Prostate gland (tissue), 2 donors: ENCODE measurements at regions not wholly inside any gene's neighbourhood (a gene's known extent, or its start where the extent isn't known, plus 50 kb on each side); places are given as distances from the start of the nearest gene placed in this dataset.

Source experiments
- DNase-seq: peaks from one replicate; pipeline ENCODE4 v3.0.0-alpha.2; 2019; ENCODE audit warnings: low spot score
- H3K27ac ChIP-seq, 2 donors: fragments of 200-600 bp; sonication (generic); 2 replicates each; pipeline ENCODE4 v1.5.1; 2017 to 2019
- H3K27me3 ChIP-seq: fragments of 200-600 bp; sonication (generic); replicated peaks from 2 replicates; pipeline ENCODE4 v1.5.1; 2019; ENCODE audit not compliant: insufficient read depth
- H3K36me3 ChIP-seq, 2 donors: fragments of 200-600 bp; sonication (generic); 1 replicate in 1 of 2; 2 replicates in 1 of 2; pipeline versions ENCODE4 v1.5.1 to v1.8.1; 2017 to 2019
- H3K4me1 ChIP-seq: fragments of 200-600 bp; sonication (generic); replicated peaks from 2 replicates; pipeline ENCODE4 v1.5.1; 2019
- H3K4me3 ChIP-seq, 2 donors: fragments of 200-600 bp; sonication (generic); 2 replicates each; pipeline ENCODE4 v1.5.1; 2017 to 2019
- H3K9me3 ChIP-seq: fragments of 200-600 bp; sonication (generic); 2 replicates; pipeline ENCODE4 v1.5.1; 2017
- POLR2A ChIP-seq: fragments of 450-650 bp; IDR thresholded peaks from one replicate; pipeline ENCODE4 v1.6.1; 2016; ENCODE audit warnings: antibody characterized with exemption, mild to moderate bottlenecking
- POLR2AphosphoS5 ChIP-seq: sonication (generic); formaldehyde crosslinking; IDR thresholded peaks from one replicate; pipeline ENCODE4 v1.6.1; 2017; ENCODE audit warnings: antibody characterized with exemption
- WGBS: methylation state at CpG from one replicate; pipeline ENCODE4 v1.1.5; 2018; 5-methylcytosine and 5-hydroxymethylcytosine counted together
- intact Hi-C: fragments of 100-400 bp; cut with DNase I; formaldehyde crosslinking; loops from one replicate; pipeline ENCODE4 v1.14.2; 2022
- TF ChIP-seq, protein P1 (sequence below), 4 experiments: fragments of 200-600 bp in 2 of 4; fragments of 450-650 bp in 2 of 4; sonication (generic) in 2 of 4; IDR thresholded peaks; 1 replicate in 3 of 4; 2 replicates in 1 of 4; pipeline ENCODE4 v1.5.1; 2016 to 2019; ENCODE audit warnings: antibody characterized with exemption in 4 of 4, mild to moderate bottlenecking in 2 of 4, moderate library complexity in 2 of 4

DNA sequence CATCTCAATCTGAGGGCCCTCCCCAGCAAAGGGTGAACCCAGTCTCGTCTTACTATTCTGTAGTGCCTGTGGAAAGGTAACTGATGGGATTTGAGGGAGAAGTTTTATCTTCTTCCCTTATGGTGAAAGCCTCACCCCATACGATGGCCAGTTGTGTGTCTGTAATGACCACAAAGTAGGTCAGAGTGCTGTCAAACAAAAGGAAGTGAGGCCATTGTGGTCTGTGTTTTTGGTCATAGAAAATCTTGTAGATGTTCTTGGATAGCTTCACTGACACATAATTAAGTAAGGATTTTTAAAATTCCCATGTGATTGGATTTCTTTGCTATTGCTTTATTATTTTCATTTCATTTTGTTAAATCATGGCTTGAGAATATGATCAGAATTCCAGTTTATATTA lies 505.1 kb upstream of the KLF4 start:
- TF ChIP-seq POLR2AphosphoS5 (no peak), POLR2A (no peak)
- TF ChIP-seq, protein P1, sequence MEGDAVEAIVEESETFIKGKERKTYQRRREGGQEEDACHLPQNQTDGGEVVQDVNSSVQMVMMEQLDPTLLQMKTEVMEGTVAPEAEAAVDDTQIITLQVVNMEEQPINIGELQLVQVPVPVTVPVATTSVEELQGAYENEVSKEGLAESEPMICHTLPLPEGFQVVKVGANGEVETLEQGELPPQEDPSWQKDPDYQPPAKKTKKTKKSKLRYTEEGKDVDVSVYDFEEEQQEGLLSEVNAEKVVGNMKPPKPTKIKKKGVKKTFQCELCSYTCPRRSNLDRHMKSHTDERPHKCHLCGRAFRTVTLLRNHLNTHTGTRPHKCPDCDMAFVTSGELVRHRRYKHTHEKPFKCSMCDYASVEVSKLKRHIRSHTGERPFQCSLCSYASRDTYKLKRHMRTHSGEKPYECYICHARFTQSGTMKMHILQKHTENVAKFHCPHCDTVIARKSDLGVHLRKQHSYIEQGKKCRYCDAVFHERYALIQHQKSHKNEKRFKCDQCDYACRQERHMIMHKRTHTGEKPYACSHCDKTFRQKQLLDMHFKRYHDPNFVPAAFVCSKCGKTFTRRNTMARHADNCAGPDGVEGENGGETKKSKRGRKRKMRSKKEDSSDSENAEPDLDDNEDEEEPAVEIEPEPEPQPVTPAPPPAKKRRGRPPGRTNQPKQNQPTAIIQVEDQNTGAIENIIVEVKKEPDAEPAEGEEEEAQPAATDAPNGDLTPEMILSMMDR (IDR thresholded peaks at IDR 0.05), result no peak
- WGBS, result 91% methylated on average over 2 of the region's 2 CpGs
- DNase-seq, result no peak
- no peak overlapping the region for H3K27ac ChIP-seq
- no peaks in the 10 kb centered on the region for H3K27me3 ChIP-seq
- intact Hi-C loops, result no loop called here
- H3K36me3 ChIP-seq, result no peaks in the 10 kb centered on the region
- H3K9me3 ChIP-seq, result no peaks in the 10 kb centered on the region
- no peak overlapping the region for H3K4me3 ChIP-seq
- no peaks in the 10 kb centered on the region for H3K4me1 ChIP-seq

DNA sequence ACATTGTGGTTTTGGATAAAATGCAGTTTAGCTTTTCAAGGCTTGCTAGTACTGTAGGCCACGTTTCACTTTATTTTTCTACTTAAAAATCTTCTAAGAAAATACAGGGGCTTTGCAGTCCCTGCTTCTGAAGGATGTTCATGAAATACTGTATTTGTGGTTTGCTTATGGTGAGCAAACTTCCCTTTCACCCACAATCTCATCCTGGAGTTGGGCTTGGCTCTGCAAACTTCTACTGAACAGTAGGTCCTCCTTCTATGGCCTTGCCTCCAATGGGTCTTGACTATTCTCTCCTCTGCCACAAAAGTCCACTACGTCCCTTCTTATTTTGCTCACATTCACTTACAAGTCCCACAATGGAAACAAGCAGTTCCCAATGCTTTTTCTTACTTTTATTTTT lies 502.7 kb upstream of the KLF4 start:
- WGBS, result 94% methylated on average over 2 of the region's 2 CpGs
- Histone ChIP-seq H3K27ac (no peak overlapping the region), H3K4me3 (no peak overlapping the region), H3K9me3 (no peaks in the 10 kb centered on the region), H3K36me3 (no peaks in the 10 kb centered on the region), H3K4me1 (no peaks in the 10 kb centered on the region), H3K27me3 (no peaks in the 10 kb centered on the region)
- DNase-seq, result no peak
- intact Hi-C loops, result no loop called here
- TF ChIP-seq, protein P1 (IDR thresholded peaks at IDR 0.05), result no peak
- no peak for TF ChIP-seq POLR2A
- TF ChIP-seq POLR2AphosphoS5, result no peak

DNA sequence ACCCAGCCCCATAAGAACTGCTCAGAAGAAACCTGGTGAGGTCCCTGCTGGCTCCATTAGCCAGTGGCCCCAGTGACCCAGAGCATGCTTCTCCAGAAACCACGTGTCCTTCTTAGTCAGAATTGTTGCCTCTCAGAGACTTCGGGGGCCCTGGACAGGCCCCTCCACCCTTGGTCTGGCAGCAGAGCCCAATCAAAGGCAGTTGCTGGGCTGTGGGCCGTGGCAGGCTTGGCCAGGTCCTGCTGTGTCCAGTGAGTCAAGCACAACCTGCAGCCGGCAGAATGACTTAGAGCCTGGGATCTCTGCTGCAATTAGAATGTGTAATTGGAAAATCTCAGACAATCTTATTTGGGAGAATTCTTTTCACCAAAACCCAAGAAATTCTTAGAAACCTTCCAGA lies 502.0 kb upstream of the KLF4 start:
- Histone ChIP-seq H3K36me3 (no peaks in the 10 kb centered on the region), H3K4me3 (no peak overlapping the region), H3K4me1 (no peaks in the 10 kb centered on the region), H3K27ac (no peak overlapping the region), H3K27me3 (no peaks in the 10 kb centered on the region), H3K9me3 (no peaks in the 10 kb centered on the region)
- WGBS, result 93% methylated on average over 3 of the region's 4 CpGs
- DNase-seq, result no peak
- TF ChIP-seq POLR2AphosphoS5 (no peak), POLR2A (no peak)
- TF ChIP-seq, protein P1 (IDR thresholded peaks at IDR 0.05), result no peak
- intact Hi-C loops, result no loop called here

DNA sequence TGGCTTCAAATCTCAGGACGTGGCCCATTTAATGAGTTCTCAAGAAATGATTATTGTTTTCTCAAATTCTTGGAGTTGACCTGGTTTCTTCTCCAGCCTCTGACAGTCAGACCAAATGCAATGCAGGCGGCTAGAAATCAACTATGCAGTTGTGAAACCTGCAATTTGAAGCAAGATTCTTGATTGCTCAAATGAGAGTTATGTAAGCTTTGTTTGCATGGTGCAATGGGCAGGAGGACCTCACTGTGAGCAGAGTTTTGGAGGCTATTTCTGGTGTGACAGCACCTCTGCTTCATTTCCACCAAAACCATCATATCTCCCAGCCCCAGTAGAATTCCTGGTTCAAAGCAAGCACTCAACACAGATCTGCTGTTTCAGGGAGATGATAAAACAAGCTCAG lies 500.0 kb upstream of the KLF4 start:
- Histone ChIP-seq H3K36me3 (no peaks in the 10 kb centered on the region), H3K4me1 (no peaks in the 10 kb centered on the region), H3K4me3 (no peak overlapping the region), H3K9me3 (no peaks in the 10 kb centered on the region), H3K27me3 (no peaks in the 10 kb centered on the region), H3K27ac (no peak overlapping the region)
- no peak for TF ChIP-seq POLR2AphosphoS5
- TF ChIP-seq, protein P1 (IDR thresholded peaks at IDR 0.05), result no peak
- TF ChIP-seq POLR2A, result no peak
- DNase-seq, result no peak
- 82% methylated on average over 2 of the region's 2 CpGs for WGBS
- intact Hi-C loops, result no loop called here

DNA sequence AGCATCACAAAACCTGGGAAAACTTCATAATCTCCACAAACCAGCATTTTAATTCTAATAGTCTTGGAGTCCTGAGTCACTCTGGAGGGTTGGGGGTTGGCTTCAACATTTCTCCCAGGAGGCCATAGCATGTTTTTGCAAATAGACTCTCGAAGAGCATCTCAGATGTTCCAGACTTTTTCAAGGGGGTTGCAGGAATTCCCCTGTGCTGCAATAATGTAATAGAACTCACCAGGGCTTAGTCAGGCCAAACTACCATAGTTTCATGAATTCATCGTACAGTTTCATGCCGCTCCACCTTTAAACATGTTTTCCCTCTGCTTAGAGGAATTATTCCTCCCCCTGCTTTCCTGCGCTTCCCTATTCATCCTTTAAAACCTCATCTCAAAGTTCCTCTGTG lies 499.5 kb upstream of the KLF4 start:
- TF ChIP-seq, protein P1 (IDR thresholded peaks at IDR 0.05), result no peak
- TF ChIP-seq POLR2A, result no peak
- no peak for TF ChIP-seq POLR2AphosphoS5
- 87% methylated on average over 4 of the region's 4 CpGs for WGBS
- intact Hi-C loops, result no loop called here
- H3K4me3 ChIP-seq, result no peak overlapping the region
- H3K27me3 ChIP-seq, result no peaks in the 10 kb centered on the region
- H3K9me3 ChIP-seq, result no peaks in the 10 kb centered on the region
- no peak for DNase-seq
- no peak overlapping the region for H3K27ac ChIP-seq
- no peaks in the 10 kb centered on the region for H3K36me3 ChIP-seq
- no peaks in the 10 kb centered on the region for H3K4me1 ChIP-seq
